NOMO-1 treated with DMSO at 0.1 percent for 48 hours (cell line): ENCODE measurements at regions not wholly inside any gene's neighbourhood (a gene's known extent, or its start where the extent isn't known, plus 50 kb on each side); places are given as distances from the start of the nearest gene placed in this dataset.

Experiments used
- DNase-seq: peaks from one replicate; lab custom pipeline; 2025; ENCODE audit not compliant: unreplicated experiment; lab: John Stamatoyannopoulos, UW

GRCh38 chr3:59698091-59698490, 648.3 kb upstream of the CFAP20DC start:
- DNase-seq: no peak

- no peak for DNase-seq
These were observed 647.0 kb upstream of the CFAP20DC start for GRCh38 chr3:59696783-59697182.

GRCh38 chr3:59695860-59696259, 646.0 kb upstream of the CFAP20DC start:
- DNase-seq: no peak

GRCh38 chr3:59692117-59692516, 642.3 kb upstream of the CFAP20DC start:
- DNase-seq: peak; percentile 58

- DNase-seq: no peak
These were observed 641.1 kb upstream of the CFAP20DC start for GRCh38 chr3:59690886-59691285.

- DNase-seq: no peak
These were observed 638.8 kb upstream of the CFAP20DC start for GRCh38 chr3:59688636-59689035.

GRCh38 chr3:59685432-59685831, 635.6 kb upstream of the CFAP20DC start:
- no peak for DNase-seq

- no peak for DNase-seq
These were observed 634.9 kb upstream of the CFAP20DC start for GRCh38 chr3:59684766-59685165.

GRCh38 chr3:59680919-59681318, 631.1 kb upstream of the CFAP20DC start:
- DNase-seq: no peak

- DNase-seq: no peak
These were observed 628.2 kb upstream of the CFAP20DC start for GRCh38 chr3:59677747-59678702.

- no peak for DNase-seq
These were observed 625.7 kb upstream of the CFAP20DC start for GRCh38 chr3:59675495-59675894.

- no peak for DNase-seq
These were observed 613.4 kb upstream of the CFAP20DC start for GRCh38 chr3:59663076-59663850.

- DNase-seq: no peak
These were observed 611.2 kb upstream of the CFAP20DC start for GRCh38 chr3:59660852-59661625.

- no peak for DNase-seq
These were observed 610.6 kb upstream of the CFAP20DC start for GRCh38 chr3:59660376-59660775.

GRCh38 chr3:59659755-59660154, 609.9 kb upstream of the CFAP20DC start:
- DNase-seq: no peak

- DNase-seq: no peak
These were observed 609.0 kb upstream of the CFAP20DC start for GRCh38 chr3:59658866-59659265.

GRCh38 chr3:59658274-59658673, 608.4 kb upstream of the CFAP20DC start:
- DNase-seq: no peak

GRCh38 chr3:59655418-59656015, 605.7 kb upstream of the CFAP20DC start:
- no peak for DNase-seq

GRCh38 chr3:59654480-59655417, 604.9 kb upstream of the CFAP20DC start:
- peak; percentile 38 for DNase-seq

- DNase-seq: no peak
These were observed 604.3 kb upstream of the CFAP20DC start for GRCh38 chr3:59654123-59654479.
